NCI-H748 (cell line): ENCODE measurements at regions not wholly inside any gene's neighbourhood (a gene's known extent, or its start where the extent isn't known, plus 50 kb on each side); places are given as distances from the start of the nearest gene placed in this dataset.

Experiments used
- DNase-seq: peaks from one replicate; lab custom pipeline; 2025; ENCODE audit not compliant: unreplicated experiment; lab: John Stamatoyannopoulos, UW

DNA sequence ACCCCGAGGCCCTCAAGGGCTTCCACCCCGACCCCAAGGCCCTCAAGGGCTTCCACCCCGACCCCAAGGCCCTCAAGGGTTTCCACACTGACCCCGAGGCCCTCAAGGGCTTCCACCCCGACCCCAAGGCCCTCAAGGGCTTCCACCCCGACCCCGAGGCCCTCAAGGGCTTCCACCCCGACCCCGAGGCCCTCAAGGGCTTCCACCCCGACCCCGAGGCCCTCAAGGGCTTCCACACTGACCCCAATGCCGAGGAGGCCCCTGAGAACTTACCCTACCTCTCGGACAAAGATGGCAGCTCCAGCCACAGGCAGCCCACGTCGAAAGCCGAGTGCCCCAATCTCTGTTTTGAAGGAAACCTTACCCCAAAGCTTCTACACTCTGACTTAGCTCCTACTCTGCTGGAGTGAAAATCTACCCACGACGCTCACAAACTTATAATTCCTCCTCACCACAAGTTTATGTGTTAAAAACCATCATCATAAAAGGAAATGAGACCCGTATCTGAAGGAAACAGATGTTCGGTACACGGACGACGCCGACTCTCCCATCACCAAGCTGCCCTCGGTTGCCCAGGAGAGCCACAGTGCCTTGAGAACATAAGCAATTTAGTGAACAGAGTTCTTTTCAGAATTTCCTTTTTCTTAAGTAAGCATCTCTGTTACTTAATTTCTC, 61.2 kb upstream of the RPH3AL start:
- no peak for DNase-seq

DNA sequence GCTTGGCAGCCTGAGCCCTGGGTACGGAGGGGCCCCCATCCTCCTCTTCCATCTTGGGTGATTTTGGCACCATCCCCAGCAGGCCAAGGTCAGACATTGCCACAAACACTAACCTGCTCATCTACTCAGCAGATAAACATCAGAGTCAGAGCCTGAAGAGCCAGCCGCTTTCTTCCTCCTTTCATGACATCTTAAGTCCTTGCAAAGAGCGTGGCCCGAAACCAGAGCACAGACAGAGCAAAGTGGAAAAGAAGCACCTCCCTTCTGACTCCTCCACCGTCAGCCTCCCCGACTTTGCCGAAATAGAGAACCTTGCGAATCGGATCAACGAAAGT, 60.4 kb upstream of the RPH3AL start:
- DNase-seq, result no peak

DNA sequence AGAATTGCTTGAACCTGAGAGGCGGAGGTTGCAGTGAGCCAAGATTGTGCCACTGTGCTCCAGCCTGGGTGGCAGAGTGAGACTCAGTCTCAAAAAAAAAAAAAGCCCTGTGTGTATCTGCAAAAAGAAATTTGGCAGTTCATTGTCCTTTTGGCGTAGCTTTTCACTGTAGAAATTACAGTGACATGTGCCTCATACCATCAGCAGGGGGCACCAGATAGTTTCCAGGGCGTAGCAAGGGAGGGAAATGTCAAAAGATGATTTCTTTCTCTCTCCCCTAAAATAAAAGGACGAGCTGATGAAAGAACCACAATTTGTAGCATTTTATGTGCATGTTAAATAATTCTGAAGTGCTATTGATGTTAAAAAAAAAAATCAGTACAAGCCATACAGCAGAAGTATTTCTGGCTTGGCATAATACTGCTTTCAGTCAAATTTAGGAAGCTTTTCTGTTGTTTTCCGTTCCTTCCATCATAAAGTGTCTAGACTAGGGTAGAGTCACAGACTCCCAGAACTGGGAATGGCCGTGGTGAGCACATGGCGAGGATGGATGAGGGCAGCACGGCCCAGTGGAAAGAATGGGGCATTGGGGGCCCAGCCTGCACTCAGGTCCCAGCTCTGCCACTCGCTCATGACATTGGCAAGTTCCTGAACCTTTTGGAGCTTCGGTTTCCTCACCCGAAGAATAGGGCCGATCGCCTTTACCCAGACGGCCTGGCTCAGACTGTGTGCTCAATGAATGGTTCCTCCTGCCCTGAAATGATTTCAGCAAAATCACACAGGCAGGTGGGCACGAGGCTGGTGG, 59.8 kb upstream of the RPH3AL start:
- peak; percentile 70 for DNase-seq

DNA sequence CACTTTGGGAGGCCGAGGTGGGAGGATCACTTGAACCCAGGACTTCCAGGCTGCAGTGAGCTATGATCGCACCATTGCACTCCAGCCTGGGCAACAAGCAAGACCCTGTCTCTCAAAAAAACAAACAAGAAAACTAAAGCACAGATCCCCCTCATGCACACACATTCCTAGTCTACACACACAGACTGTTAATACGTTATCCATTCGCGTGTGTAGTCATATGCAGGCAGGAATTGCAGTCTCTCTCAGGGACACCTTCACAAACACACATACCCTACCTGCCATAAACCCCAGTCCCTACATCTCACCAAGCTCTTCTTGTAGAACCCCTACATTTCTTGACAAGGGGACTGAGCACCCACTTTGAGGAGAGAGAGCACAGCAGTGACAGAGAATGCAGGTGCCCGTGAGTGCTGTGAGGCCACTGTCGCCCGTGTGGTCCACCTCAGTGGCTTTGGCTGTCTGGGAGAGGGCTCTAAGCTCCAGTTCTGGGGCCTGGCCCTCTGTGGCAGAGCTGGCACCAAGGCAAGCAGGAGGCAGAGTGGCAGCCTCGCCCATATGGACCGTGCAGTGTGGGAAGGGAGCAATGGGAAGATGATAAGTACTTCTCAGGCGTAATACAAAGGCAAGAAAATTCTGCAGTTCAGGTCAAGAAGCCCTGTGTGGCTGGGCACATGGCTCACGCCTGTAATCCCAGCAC, 59.0 kb upstream of the RPH3AL start:
- no peak for DNase-seq

DNA sequence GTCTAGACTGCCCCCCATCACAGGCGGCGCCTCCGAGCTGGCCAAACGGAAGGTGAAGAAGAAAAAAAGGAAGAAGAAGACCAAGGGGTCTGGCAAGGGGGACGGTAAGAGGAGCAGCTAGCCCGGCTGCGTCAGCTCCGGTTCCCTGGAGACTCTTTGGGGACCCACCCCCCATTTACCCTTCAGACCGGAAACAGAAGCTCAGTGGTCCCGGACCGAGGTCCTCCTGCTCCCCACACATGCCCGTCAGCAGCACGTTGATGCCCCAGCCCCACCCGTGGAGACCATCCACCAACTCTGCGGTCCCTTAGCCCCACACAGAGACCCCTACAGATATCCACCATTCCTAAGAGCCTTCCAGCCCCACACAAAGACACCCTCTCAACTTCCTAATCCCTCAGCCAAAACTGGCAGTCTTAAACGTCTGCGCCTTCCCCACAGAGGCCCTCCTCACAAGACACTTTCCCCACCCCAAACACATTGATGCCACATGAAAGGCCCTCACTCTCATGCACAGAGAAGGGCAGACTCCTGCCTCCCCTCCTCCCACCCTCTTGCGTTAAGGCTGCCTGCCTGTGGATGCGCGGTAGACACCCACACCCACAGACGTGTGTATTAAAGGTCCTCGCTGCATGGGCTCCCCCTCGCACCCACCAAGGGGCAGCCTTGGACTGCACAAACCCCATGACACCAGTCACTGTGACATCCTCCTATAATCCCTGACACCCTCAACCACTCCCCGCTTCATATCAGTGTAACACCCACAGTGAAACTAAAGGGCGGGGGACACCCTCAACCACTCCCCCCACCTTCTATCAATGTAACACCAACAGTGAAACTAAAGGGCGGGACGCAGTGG, 58.2 kb upstream of the RPH3AL start:
- DNase-seq, result peak; percentile 70

- peak; percentile 99 for DNase-seq
Measured at GRCh38 chr17:409848-410542, 57.4 kb upstream of the RPH3AL start.

DNA sequence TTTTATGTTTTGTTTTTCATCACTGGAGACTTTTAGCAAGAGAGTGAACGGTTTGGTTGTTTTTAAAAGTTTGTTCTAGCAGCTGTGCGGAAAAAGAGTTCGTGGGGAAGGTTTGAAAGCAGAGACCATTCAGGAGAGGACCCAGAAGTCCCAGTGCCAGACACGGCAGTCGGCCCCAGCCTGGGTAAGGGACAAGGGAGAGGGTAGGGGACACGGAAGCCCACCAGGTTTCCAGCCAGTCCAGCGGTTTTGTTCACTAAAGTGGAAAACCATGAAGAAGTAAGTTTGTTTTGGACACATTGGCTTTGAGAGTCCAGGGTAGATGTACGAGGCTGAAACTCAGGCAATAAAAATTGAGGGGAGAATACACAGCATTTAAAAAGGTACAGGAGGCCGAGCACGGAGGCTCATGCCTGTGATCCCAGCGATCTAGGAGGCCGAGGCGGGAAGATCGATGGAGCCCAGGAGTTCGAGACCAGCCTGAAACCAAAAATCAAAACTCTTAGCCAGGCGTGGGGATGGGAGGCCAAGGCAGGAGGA, 56.8 kb upstream of the RPH3AL start:
- DNase-seq, result no peak

GRCh38 chr17:404703-405102, 52.1 kb upstream of the RPH3AL start:
- no peak for DNase-seq
